ENCODE measurements at regions not wholly inside any gene's neighbourhood (a gene's known extent, or its start where the extent isn't known, plus 50 kb on each side); places are given as distances from the start of the nearest gene placed in this dataset.

DNA sequence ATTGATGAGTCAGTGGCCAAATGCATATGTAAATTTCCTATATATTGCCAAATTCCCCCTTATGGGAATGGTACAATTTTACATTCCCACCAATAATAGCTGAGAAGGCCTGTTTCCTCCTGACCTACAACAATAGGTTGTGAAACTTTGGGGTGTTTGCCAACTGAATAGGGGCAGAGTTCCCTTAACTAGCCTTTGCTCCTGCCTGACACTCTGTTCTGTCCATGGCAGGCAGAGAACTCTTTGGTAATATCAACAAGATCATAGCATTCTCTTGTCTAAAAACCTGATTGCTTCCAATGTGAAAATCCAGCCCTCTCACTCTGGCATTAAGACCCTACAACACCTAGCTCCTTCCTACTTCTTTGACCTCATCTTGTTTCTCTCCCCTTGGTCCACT lies 149.7 kb downstream of the HAPSTR1 start:
- TF ChIP-seq, protein P1, sequence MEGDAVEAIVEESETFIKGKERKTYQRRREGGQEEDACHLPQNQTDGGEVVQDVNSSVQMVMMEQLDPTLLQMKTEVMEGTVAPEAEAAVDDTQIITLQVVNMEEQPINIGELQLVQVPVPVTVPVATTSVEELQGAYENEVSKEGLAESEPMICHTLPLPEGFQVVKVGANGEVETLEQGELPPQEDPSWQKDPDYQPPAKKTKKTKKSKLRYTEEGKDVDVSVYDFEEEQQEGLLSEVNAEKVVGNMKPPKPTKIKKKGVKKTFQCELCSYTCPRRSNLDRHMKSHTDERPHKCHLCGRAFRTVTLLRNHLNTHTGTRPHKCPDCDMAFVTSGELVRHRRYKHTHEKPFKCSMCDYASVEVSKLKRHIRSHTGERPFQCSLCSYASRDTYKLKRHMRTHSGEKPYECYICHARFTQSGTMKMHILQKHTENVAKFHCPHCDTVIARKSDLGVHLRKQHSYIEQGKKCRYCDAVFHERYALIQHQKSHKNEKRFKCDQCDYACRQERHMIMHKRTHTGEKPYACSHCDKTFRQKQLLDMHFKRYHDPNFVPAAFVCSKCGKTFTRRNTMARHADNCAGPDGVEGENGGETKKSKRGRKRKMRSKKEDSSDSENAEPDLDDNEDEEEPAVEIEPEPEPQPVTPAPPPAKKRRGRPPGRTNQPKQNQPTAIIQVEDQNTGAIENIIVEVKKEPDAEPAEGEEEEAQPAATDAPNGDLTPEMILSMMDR (IDR thresholded peaks at IDR 0.05) = no peak
- TF ChIP-seq POLR2AphosphoS5 (IDR thresholded peaks at IDR 0.05) = no peak
